NCI-H187 treated with DMSO at 0.1 percent for 48 hours (cell line): ENCODE measurements at regions not wholly inside any gene's neighbourhood (a gene's known extent, or its start where the extent isn't known, plus 50 kb on each side); places are given as distances from the start of the nearest gene placed in this dataset.

ENCODE experiments used
- DNase-seq: peaks from one replicate; lab custom pipeline; 2025; lab: John Stamatoyannopoulos, UW

GRCh38 chr14:27090716-27091115, 492.9 kb upstream of the NOVA1 start:
- DNase-seq, result no peak

- no peak for DNase-seq
Observed at GRCh38 chr14:27091973-27092372, 494.1 kb upstream of the NOVA1 start.

GRCh38 chr14:27096091-27096490, 498.3 kb upstream of the NOVA1 start:
- no peak for DNase-seq

- no peak for DNase-seq
Observed at GRCh38 chr14:27098451-27098850, 500.6 kb upstream of the NOVA1 start.

GRCh38 chr14:27114180-27114579, 516.3 kb upstream of the NOVA1 start:
- DNase-seq, result no peak

- no peak for DNase-seq
Observed at GRCh38 chr14:27123162-27123561, 525.3 kb upstream of the NOVA1 start.

- no peak for DNase-seq
Observed at GRCh38 chr14:27127838-27128237, 530.0 kb upstream of the NOVA1 start.

GRCh38 chr14:27134200-27134599, 536.4 kb upstream of the NOVA1 start:
- no peak for DNase-seq

GRCh38 chr14:27145170-27145569, 547.3 kb upstream of the NOVA1 start:
- DNase-seq, result no peak

- no peak for DNase-seq
Observed at GRCh38 chr14:27148143-27148542, 550.3 kb upstream of the NOVA1 start.

- DNase-seq, result no peak
Observed at GRCh38 chr14:27164139-27164538, 566.3 kb upstream of the NOVA1 start.

GRCh38 chr14:27175489-27175888, 577.7 kb upstream of the NOVA1 start:
- DNase-seq, result no peak

- DNase-seq, result no peak
Observed at GRCh38 chr14:27181333-27181732, 583.5 kb upstream of the NOVA1 start.

GRCh38 chr14:27184427-27184826, 586.6 kb upstream of the NOVA1 start:
- DNase-seq, result no peak

GRCh38 chr14:27186048-27186447, 588.2 kb upstream of the NOVA1 start:
- DNase-seq, result no peak

GRCh38 chr14:27187136-27187535, 589.3 kb upstream of the NOVA1 start:
- no peak for DNase-seq

- no peak for DNase-seq
Observed at GRCh38 chr14:27190296-27190695, 592.5 kb upstream of the NOVA1 start.

GRCh38 chr14:27199272-27199671, 601.4 kb upstream of the NOVA1 start:
- DNase-seq, result no peak

- DNase-seq, result no peak
Observed at GRCh38 chr14:27205036-27205435, 607.2 kb upstream of the NOVA1 start.

GRCh38 chr14:27211741-27212140, 613.9 kb upstream of the NOVA1 start:
- no peak for DNase-seq

- DNase-seq, result no peak
Observed at GRCh38 chr14:27222671-27223070, 624.8 kb upstream of the NOVA1 start.

GRCh38 chr14:27223906-27224305, 626.1 kb upstream of the NOVA1 start:
- no peak for DNase-seq

GRCh38 chr14:27228053-27228452, 630.2 kb upstream of the NOVA1 start:
- DNase-seq, result no peak

- no peak for DNase-seq
Observed at GRCh38 chr14:27234331-27234730, 636.5 kb upstream of the NOVA1 start.

- DNase-seq, result no peak
Observed at GRCh38 chr14:27236601-27237000, 638.8 kb upstream of the NOVA1 start.
